GM19397 (cell line): ENCODE measurements at regions not wholly inside any gene's neighbourhood (a gene's known extent, or its start where the extent isn't known, plus 50 kb on each side); places are given as distances from the start of the nearest gene placed in this dataset.

Experiments
- ATAC-seq: cut with Tn5 transposase; IDR thresholded peaks from one replicate; pipeline ENCODE4 v1.9.1; 2021; ENCODE audit warnings: mild to moderate bottlenecking, moderate library complexity; ENCODE audit not compliant: unreplicated experiment

DNA sequence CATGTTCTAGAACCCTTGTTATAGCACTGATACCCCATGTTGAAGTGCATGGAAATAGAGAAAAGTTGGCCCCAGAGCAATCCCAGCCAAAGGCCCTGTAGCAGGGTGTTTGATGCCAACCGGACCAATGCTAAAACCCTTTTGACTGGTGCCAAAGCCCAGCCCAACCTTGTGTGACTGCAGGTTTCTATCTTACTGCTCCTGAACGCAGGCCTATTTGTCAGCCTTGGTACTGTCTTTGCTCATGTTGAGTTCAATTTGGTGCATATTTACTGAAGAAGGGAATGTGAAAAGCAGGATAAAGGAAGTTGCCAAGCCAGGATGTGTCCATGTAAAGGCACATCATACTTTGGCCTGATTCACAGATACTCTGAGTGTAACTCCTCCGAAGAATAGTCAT is 51.7 kb upstream of the NFASC start:
- ATAC-seq: no peak

DNA sequence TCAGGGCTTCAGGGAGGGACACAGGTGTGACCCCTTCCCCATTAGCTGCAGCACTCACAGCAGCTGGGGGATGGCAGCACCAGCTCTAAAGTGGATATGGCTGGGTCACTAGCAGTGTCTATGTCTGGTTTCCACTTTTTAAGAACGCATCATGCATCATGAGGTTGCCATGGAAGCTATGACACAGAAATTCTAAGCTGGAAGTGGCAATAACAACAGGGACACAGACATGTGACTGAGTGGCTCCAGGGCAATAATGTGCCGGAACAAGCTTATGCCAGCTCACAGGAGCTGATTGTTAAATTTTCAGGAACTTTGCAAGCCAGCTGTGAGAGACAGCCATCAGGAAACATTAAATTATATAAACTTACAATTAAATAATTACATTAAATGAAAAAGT is 51.2 kb upstream of the NFASC start:
- no peak for ATAC-seq
